ENCODE measurements at regions not wholly inside any gene's neighbourhood (a gene's known extent, or its start where the extent isn't known, plus 50 kb on each side); places are given as distances from the start of the nearest gene placed in this dataset.

DNA sequence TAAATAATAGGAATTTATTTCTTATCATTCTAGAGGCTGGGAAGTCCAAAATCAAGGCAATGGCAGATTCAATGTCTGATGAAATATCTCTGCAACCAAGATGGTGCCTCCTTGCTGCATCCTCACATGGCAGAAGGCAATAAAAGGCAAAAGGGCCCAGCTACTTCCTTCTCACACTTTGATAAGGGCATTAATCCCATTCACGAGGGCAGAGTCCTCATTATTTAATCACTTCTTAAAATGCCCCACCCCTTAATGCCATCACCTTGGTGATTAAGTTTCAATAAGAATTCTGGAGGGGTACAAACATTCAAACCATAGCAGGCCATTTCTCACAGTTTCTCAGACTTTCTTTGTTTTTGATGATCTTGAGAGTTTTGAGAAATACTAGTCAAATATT is 145.8 kb upstream of the TSHZ2 start:
- Mint-ChIP-seq H3K4me3 (no peak overlapping the region), H3K27ac (no peak overlapping the region), H3K9me3 (peaks cover 24% of the 10 kb centered on the region), H3K4me1 (no peaks in the 10 kb centered on the region), H3K27me3 (ENCODE audit: low read depth, poor library complexity) (peaks cover 6% of the 10 kb centered on the region), H3K36me3 (ENCODE audit: low read depth) (no peaks in the 10 kb centered on the region)
- TF ChIP-seq, protein P1, sequence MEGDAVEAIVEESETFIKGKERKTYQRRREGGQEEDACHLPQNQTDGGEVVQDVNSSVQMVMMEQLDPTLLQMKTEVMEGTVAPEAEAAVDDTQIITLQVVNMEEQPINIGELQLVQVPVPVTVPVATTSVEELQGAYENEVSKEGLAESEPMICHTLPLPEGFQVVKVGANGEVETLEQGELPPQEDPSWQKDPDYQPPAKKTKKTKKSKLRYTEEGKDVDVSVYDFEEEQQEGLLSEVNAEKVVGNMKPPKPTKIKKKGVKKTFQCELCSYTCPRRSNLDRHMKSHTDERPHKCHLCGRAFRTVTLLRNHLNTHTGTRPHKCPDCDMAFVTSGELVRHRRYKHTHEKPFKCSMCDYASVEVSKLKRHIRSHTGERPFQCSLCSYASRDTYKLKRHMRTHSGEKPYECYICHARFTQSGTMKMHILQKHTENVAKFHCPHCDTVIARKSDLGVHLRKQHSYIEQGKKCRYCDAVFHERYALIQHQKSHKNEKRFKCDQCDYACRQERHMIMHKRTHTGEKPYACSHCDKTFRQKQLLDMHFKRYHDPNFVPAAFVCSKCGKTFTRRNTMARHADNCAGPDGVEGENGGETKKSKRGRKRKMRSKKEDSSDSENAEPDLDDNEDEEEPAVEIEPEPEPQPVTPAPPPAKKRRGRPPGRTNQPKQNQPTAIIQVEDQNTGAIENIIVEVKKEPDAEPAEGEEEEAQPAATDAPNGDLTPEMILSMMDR (IDR thresholded peaks at IDR 0.05) = no peak
- DNase-seq = no peak

DNA sequence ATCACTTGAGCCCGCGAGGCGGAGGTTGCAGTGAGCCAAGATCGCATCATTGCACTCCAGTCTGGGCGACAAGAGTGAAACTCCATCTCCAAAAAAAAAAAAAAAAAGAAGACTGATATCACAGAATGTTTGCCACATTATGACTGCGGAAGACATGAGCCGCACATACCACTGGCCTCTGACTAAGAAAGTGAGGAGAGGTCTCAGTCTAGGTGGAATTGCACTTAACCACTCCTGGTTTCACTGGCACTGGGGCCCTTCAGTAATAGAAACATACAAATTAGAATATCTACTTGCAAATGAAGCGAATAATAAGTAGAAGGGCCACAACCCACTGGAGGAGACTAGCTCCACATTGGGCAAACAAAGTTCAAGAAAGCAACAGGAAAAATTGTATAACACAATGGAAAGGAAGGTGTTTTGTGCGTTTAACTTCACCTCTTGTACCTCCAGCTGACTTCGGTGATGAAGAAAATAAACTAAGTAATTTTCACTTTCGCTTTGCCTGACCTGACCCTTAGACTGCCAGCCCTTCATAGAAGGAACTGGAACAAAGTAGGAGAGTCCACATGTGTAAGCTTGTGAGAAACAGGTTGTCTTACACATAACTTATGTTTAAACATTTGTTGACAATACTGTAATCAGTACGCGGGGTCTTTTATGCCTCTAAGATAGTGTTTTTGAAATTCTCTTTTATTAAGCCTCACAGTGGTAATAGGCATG is 147.5 kb upstream of the TSHZ2 start:
- Mint-ChIP-seq H3K4me1 (no peaks in the 10 kb centered on the region), H3K27ac (no peak overlapping the region), H3K4me3 (no peak overlapping the region), H3K36me3 (ENCODE audit: low read depth) (no peaks in the 10 kb centered on the region), H3K27me3 (ENCODE audit: low read depth, poor library complexity) (peaks cover 6% of the 10 kb centered on the region), H3K9me3 (peaks cover 16% of the 10 kb centered on the region)
- TF ChIP-seq, protein P1 (IDR thresholded peaks at IDR 0.05) = no peak
- DNase-seq = no peak

DNA sequence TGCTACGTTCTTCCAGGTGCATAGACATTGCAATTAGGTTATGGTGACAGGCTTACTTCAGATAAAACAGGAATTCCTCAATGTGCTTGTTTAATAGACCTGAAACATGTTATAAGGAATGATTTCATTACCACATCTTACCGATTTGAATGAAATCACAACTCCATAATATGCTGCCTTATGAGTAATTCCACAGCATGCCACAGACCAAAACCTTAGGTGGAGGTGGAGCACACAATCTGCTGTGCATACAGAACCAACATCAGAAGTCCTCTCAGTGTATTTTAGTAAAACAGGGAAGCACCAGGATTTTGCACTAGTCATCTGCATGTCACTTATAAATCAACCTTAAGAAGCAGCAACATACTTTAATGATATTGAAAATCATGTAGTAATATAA is 148.9 kb upstream of the TSHZ2 start:
- peaks cover 10% of the 10 kb centered on the region for H3K9me3 Mint-ChIP-seq
- H3K27ac Mint-ChIP-seq = no peak overlapping the region
- no peaks in the 10 kb centered on the region for H3K36me3 Mint-ChIP-seq (ENCODE audit: low read depth)
- H3K4me3 Mint-ChIP-seq = no peak overlapping the region
- DNase-seq = no peak
- peaks cover 6% of the 10 kb centered on the region for H3K27me3 Mint-ChIP-seq (ENCODE audit: low read depth, poor library complexity)
- peaks cover 4% of the 10 kb centered on the region for H3K4me1 Mint-ChIP-seq
- TF ChIP-seq, protein P1 (IDR thresholded peaks at IDR 0.05) = no peak

DNA sequence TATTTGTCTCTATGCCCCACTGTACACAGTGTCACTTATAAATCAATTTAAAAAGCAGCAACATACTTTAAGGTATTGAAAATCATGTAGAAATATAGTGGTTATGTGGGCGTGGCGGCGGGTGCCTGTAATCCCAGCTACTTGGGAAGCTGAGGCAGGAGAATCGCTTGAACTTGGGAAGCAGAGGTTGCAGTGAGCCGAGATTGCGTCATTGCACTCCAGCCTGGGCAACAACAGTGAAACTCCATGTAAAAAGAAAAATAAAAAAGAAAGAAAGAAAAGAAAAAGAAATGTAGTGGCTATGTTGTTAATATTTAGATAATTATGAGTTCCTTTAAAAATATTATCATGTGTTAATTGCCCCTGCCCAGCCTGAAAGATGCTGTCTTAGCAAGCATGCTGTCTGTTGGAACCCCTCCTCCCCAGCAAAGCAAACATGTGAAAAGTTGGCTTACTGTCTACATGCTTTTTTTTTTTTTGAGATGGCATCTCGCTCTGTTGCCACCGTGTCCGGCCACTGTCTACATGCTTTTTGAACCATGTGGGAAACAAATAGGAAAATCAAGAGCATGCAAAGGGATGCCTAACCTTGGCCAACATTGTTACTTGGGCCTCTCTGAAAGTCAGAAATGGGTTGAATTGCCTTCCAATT is 151.4 kb upstream of the TSHZ2 start:
- peaks cover 6% of the 10 kb centered on the region for H3K27me3 Mint-ChIP-seq (ENCODE audit: low read depth, poor library complexity)
- no peaks in the 10 kb centered on the region for H3K36me3 Mint-ChIP-seq (ENCODE audit: low read depth)
- no peak overlapping the region for H3K27ac Mint-ChIP-seq
- DNase-seq = no peak
- peaks cover 4% of the 10 kb centered on the region for H3K4me1 Mint-ChIP-seq
- TF ChIP-seq, protein P1 (IDR thresholded peaks at IDR 0.05) = no peak
- no peak overlapping the region for H3K4me3 Mint-ChIP-seq
- peaks cover 4% of the 10 kb centered on the region for H3K9me3 Mint-ChIP-seq

DNA sequence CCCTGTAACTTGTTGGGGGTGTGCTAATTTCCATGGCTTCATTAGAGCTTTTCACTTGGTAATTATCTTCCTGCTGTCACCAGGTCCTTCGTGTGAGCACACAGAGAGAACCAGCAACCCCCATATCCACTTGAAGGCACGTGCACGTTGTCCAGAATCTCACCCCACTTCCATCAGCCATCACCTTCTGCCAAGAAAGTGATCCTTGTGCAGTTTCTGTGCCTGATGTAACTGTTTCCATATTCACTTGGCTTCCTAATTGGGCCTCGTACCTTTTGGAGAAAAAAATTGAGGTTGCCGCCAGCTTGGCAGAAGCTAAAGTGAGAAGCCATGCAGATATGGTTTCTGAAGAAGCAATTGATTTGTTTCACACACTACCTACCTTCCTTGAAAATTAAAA is 153.7 kb upstream of the TSHZ2 start:
- Mint-ChIP-seq H3K9me3 (no peaks in the 10 kb centered on the region), H3K4me1 (peaks cover 4% of the 10 kb centered on the region), H3K4me3 (no peak overlapping the region), H3K27ac (no peak overlapping the region), H3K36me3 (ENCODE audit: low read depth) (no peaks in the 10 kb centered on the region), H3K27me3 (ENCODE audit: low read depth, poor library complexity) (no peaks in the 10 kb centered on the region)
- DNase-seq = no peak
- TF ChIP-seq, protein P1 (IDR thresholded peaks at IDR 0.05) = no peak

DNA sequence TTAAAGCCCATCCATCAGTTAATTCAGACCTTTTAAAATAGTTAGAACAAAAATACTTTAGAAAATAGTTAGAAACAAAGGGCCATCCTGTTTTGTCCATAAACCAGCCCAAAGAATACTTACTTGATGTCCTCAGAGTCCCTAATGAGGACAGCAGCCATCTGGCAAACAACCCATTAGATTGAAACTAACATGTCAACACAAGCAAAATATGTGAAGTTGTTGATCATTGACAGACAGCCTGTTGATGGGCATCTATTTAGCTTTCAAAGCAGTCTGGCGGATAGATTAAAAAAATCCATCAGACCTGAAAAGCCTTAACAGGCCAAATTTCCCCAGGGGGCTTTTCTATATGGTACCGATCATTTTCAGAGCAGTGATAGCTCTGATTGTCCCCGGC is 154.2 kb upstream of the TSHZ2 start:
- no peak for DNase-seq
- no peak overlapping the region for H3K27ac Mint-ChIP-seq
- TF ChIP-seq, protein P1 (IDR thresholded peaks at IDR 0.05) = no peak
- H3K9me3 Mint-ChIP-seq = no peaks in the 10 kb centered on the region
- no peak overlapping the region for H3K4me3 Mint-ChIP-seq
- H3K27me3 Mint-ChIP-seq (ENCODE audit: low read depth, poor library complexity) = no peaks in the 10 kb centered on the region
- H3K4me1 Mint-ChIP-seq = peaks cover 4% of the 10 kb centered on the region
- no peaks in the 10 kb centered on the region for H3K36me3 Mint-ChIP-seq (ENCODE audit: low read depth)

Data from nephron progenitor cell (in vitro differentiated cells).